Coronary artery (tissue), 2 donors: ENCODE measurements at regions not wholly inside any gene's neighbourhood (a gene's known extent, or its start where the extent isn't known, plus 50 kb on each side); places are given as distances from the start of the nearest gene placed in this dataset.

Experiments
- DNase-seq: peaks from one replicate; pipeline ENCODE4 v3.0.0-alpha.2; 2017; ENCODE audit warnings: low spot score
- H3K27ac ChIP-seq, 2 donors: fragments of 200-600 bp; sonication (generic); one replicate each; pipeline ENCODE4 v1.5.1; 2016 to 2019
- H3K4me3 ChIP-seq: fragments of 200-600 bp; sonication (generic); 2 replicates; pipeline ENCODE4 v1.5.1; 2016; ENCODE audit warnings: mild to moderate bottlenecking, moderate library complexity
- CTCF ChIP-seq: fragments of 200-600 bp; sonication (generic); IDR thresholded peaks from one replicate; pipeline ENCODE4 v1.5.1; 2019; ENCODE audit warnings: antibody characterized with exemption

- H3K27ac ChIP-seq: no peak overlapping the region
- no peak for DNase-seq
- no peak overlapping the region for H3K4me3 ChIP-seq
- no peak for TF ChIP-seq CTCF
These were observed 231.6 kb downstream of the TBXT start for GRCh38 chr6:165936096-165936495.

- no peak overlapping the region for H3K27ac ChIP-seq
- no peak overlapping the region for H3K4me3 ChIP-seq
- no peak for DNase-seq
- TF ChIP-seq CTCF: no peak
These were observed 236.0 kb downstream of the TBXT start for GRCh38 chr6:165931675-165932074.

GRCh38 chr6:165930668-165931214 is 236.9 kb downstream of the TBXT start:
- no peak overlapping the region for H3K4me3 ChIP-seq
- TF ChIP-seq CTCF: no peak
- DNase-seq: peak; percentile 16
- H3K27ac ChIP-seq: no peak overlapping the region

- Histone ChIP-seq H3K27ac (no peak overlapping the region), H3K4me3 (no peak overlapping the region)
- TF ChIP-seq CTCF: no peak
- DNase-seq: no peak
These were observed 238.0 kb downstream of the TBXT start for GRCh38 chr6:165929607-165930006.

- DNase-seq: no peak
These were observed 241.3 kb downstream of the TBXT start for GRCh38 chr6:165926378-165926777.

GRCh38 chr6:165925474-165926156 is 242.0 kb downstream of the TBXT start:
- no peak for DNase-seq
- Histone ChIP-seq H3K27ac (no peak overlapping the region), H3K4me3 (no peak overlapping the region)
- no peak for TF ChIP-seq CTCF

More at GRCh38 chr6:165926378-165926777, 241.3 kb downstream of the TBXT start:
- no peak overlapping the region for H3K27ac ChIP-seq
- no peak for TF ChIP-seq CTCF
- H3K4me3 ChIP-seq: no peak overlapping the region

- Histone ChIP-seq H3K4me3 (no peak overlapping the region), H3K27ac (no peak overlapping the region)
- no peak for DNase-seq
- TF ChIP-seq CTCF: no peak
These were observed 245.3 kb downstream of the TBXT start for GRCh38 chr6:165922309-165922794.
